ENCODE measurements at regions not wholly inside any gene's neighbourhood (a gene's known extent, or its start where the extent isn't known, plus 50 kb on each side); places are given as distances from the start of the nearest gene placed in this dataset.

DNA sequence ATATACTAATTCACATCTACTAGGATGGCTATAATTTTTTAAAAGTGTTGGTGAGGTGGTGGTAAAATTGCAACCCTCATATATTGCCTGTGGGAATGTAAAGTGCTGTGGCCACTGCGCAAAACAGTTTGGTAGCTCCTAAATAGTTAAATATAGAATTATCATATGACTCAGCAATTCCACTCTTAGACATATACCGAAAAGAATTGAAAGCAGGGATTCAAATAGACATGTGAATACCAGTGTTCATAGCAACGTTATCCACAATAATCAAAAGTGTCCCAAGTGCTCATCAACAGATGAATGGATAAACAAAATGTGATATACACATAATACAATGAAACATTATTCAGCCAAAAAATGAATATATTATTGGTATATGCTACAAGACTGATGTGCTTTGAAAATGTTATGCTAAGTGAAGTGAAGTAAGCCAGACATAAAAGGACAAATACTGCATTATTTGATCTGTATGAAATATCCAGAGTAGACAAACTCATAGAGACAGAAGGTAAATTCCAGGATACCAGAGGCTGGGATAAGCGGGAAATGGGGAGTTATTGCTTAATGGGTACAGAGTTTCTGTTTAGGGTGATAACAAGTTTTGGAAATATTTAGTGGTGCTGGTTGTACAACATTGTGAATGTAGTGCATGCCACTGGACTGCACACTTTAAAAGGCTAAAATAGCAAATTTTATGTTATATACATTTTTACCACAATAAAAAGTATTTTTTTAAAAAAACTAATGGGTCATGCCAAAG is 342.5 kb downstream of the SEC16B start:
- TF ChIP-seq, protein P1, sequence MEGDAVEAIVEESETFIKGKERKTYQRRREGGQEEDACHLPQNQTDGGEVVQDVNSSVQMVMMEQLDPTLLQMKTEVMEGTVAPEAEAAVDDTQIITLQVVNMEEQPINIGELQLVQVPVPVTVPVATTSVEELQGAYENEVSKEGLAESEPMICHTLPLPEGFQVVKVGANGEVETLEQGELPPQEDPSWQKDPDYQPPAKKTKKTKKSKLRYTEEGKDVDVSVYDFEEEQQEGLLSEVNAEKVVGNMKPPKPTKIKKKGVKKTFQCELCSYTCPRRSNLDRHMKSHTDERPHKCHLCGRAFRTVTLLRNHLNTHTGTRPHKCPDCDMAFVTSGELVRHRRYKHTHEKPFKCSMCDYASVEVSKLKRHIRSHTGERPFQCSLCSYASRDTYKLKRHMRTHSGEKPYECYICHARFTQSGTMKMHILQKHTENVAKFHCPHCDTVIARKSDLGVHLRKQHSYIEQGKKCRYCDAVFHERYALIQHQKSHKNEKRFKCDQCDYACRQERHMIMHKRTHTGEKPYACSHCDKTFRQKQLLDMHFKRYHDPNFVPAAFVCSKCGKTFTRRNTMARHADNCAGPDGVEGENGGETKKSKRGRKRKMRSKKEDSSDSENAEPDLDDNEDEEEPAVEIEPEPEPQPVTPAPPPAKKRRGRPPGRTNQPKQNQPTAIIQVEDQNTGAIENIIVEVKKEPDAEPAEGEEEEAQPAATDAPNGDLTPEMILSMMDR (IDR thresholded peaks at IDR 0.05; ENCODE audit: poor library complexity, severe bottlenecking) = no peak
- no peak for TF ChIP-seq POLR2AphosphoS5 (IDR thresholded peaks at IDR 0.05)
- no peak for TF ChIP-seq MXI1 (conservative IDR thresholded peaks at IDR 0.05; ENCODE audit: poor library complexity, severe bottlenecking)
- no peak for TF ChIP-seq EZH2 (IDR thresholded peaks at IDR 0.05; ENCODE audit: borderline replicate concordance, insufficient read depth, low read length, poor library complexity, severe bottlenecking)
- TF ChIP-seq RAD21 (conservative IDR thresholded peaks at IDR 0.05) = no peak
- TF ChIP-seq, protein P2, sequence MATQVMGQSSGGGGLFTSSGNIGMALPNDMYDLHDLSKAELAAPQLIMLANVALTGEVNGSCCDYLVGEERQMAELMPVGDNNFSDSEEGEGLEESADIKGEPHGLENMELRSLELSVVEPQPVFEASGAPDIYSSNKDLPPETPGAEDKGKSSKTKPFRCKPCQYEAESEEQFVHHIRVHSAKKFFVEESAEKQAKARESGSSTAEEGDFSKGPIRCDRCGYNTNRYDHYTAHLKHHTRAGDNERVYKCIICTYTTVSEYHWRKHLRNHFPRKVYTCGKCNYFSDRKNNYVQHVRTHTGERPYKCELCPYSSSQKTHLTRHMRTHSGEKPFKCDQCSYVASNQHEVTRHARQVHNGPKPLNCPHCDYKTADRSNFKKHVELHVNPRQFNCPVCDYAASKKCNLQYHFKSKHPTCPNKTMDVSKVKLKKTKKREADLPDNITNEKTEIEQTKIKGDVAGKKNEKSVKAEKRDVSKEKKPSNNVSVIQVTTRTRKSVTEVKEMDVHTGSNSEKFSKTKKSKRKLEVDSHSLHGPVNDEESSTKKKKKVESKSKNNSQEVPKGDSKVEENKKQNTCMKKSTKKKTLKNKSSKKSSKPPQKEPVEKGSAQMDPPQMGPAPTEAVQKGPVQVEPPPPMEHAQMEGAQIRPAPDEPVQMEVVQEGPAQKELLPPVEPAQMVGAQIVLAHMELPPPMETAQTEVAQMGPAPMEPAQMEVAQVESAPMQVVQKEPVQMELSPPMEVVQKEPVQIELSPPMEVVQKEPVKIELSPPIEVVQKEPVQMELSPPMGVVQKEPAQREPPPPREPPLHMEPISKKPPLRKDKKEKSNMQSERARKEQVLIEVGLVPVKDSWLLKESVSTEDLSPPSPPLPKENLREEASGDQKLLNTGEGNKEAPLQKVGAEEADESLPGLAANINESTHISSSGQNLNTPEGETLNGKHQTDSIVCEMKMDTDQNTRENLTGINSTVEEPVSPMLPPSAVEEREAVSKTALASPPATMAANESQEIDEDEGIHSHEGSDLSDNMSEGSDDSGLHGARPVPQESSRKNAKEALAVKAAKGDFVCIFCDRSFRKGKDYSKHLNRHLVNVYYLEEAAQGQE (IDR thresholded peaks at IDR 0.05; ENCODE audit: borderline replicate concordance) = no peak
- no peak for TF ChIP-seq EP300 (conservative IDR thresholded peaks at IDR 0.05; ENCODE audit: poor library complexity, severe bottlenecking)
- TF ChIP-seq SMC3 (conservative IDR thresholded peaks at IDR 0.05; ENCODE audit: poor library complexity) = no peak
- TF ChIP-seq TAF1 (IDR thresholded peaks at IDR 0.05; ENCODE audit: low read depth) = no peak
